Midbrain (tissue), 1 donor: ENCODE measurements at regions not wholly inside any gene's neighbourhood (a gene's known extent, or its start where the extent isn't known, plus 50 kb on each side); places are given as distances from the start of the nearest gene placed in this dataset.
"Not testable (repeated sequence)": the region's sequence is repeated elsewhere in the genome, so short reads cannot be mapped to it uniquely, and the experiment has no call there.

Experiments used
- DNase-seq: peaks from one replicate; lab custom pipeline; 2025; lab: John Stamatoyannopoulos, UW

DNA sequence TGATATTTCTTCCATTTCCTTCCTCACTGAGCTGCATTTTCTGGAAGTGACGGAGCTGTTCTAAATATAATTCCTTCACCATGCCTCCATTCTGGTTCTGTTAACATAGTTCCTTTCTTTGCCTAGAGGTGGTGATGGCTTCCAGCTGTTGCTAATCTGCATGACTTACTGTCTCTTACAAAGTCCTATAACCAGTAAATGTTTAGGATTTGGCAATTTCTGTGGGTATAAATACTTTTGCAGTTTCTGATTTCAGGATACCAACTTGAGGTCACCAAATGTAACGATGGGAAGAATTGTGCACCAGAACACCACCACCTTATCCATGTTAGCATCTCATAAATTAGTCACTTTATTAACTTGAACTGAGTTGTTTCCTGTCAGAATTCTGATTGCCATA, 101.7 kb upstream of the FN1 start:
- DNase-seq: no peak

- DNase-seq: no peak
Observed at GRCh38 chr2:215536510-215536909, 100.6 kb upstream of the FN1 start.

DNA sequence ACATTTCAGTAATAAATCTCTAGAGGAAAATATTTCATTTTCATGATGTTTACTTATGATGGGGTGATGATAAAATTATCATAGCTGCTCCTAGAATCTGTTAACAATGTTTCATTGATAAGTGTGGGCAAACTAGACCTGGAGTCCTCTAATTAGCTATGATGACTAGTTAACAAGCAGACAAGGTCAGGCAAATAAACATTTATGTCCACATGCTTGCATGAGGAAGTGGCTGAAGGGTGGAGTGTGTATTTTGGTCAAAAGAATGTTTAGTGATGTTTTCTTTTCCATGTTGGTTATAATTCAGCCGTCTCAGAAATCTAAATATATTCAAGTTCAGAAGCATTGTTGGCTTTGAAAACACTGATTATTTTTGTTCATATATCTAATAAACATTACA, 99.9 kb upstream of the FN1 start:
- no peak for DNase-seq

GRCh38 chr2:215535125-215535668, 99.3 kb upstream of the FN1 start:
- no peak for DNase-seq

DNA sequence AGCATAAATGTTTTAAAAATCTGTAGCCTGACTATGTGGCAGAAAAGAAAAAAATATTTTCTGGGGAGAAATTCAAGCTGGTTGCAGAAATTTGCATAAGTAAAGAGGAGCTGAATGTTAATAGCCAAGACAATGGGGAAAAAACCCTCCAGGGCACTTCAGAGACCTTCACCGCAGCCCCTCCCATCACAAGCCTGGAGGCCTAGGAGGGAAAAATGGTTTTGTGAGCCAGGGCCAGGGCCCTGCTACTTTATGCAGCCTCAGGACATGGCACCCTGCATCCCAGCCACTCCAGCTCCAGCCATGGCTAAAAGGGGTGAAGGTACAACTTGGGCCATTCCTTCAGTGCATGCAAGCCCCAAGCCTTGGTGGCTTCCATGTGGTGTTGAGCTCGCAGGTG, 97.8 kb upstream of the FN1 start:
- not testable (repeated sequence) for DNase-seq

GRCh38 chr2:215532844-215533243, 97.0 kb upstream of the FN1 start:
- no peak for DNase-seq

GRCh38 chr2:215531284-215531683, 95.4 kb upstream of the FN1 start:
- DNase-seq: no peak

DNA sequence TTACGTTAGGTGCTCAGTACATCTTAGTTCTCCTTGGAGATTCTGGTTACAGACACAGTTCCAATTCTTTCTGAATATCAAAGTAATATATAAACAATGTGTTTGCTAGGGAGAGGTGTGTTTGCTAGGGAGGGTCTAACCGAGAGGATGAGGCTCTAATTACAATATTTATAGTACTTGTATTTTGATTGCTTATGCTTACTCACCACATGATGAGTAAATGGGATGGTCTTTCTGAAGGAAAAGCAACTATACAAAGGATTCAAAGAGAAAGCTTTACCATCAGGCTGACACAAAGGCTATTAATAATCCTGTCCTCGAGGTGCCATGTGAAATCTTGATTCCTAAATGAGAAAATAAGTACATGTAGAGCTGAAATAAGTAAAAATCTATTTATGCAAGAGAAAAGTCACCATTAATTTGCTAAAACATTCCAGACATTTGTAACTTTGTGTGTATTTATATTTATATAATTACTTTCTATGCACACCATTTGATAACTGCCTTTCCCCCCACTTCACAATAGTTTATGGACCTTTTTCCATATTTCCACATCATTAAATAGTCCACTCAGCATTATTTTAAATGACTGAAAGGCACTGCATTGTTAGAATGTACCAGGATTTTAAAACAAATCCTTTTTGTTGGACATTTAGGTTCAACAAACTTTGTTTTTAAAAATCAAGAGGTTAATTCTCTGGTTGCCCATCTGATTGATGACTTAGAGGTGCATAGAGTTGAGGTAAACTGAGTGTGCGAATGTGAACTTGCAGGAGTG, 94.5 kb upstream of the FN1 start:
- no peak for DNase-seq

- no peak for DNase-seq
Observed at GRCh38 chr2:215529271-215529670, 93.4 kb upstream of the FN1 start.

GRCh38 chr2:215528555-215528954, 92.7 kb upstream of the FN1 start:
- no peak for DNase-seq

GRCh38 chr2:215527736-215528135, 91.9 kb upstream of the FN1 start:
- no peak for DNase-seq

- DNase-seq: no peak
Observed at GRCh38 chr2:215526341-215526740, 90.5 kb upstream of the FN1 start.

- DNase-seq: no peak
Observed at GRCh38 chr2:215522237-215522636, 86.4 kb upstream of the FN1 start.

DNA sequence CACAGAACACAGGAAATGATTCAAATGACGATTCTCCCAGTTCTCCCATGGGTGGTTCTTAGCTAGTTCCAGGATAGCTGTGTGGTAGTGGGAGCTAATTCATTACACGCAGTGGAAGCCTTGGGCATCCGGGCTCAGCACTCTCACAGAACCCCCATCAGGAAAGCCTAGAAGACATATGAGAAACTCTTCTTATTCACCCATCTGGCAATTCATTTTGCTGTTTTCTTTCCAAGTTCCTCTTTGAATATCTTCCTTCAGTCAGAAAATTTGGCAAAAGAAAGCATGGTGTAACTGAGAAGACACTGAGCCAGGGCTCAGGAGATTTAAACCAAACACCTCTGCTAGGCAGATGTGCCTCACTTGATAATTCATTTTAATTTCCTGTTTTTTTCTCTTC, 85.2 kb upstream of the FN1 start:
- no peak for DNase-seq

DNA sequence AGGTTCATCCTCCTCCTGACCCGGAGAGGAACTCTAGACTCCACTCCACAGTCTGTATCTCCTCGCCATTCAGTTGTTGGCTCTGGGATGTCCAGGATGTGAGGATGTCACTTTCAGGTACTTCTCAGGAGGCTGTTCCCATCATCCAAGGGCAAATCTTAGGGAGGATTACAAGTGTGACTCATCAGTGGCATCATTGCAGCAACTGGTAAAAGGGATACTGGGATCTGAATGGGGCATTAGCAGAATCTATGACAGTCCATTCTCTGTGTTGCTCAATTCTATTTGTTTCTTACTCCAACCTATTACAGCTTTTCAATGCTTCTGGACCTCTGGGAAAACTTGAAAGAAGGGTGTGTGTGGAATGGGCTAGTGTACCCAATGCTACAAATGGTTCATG, 81.5 kb upstream of the FN1 start:
- no peak for DNase-seq

- DNase-seq: no peak
Observed at GRCh38 chr2:215514516-215514915, 78.6 kb upstream of the FN1 start.

GRCh38 chr2:215511454-215512346, 75.8 kb upstream of the FN1 start:
- DNase-seq: no peak

- no peak for DNase-seq
Observed at GRCh38 chr2:215507836-215508235, 72.0 kb upstream of the FN1 start.

DNA sequence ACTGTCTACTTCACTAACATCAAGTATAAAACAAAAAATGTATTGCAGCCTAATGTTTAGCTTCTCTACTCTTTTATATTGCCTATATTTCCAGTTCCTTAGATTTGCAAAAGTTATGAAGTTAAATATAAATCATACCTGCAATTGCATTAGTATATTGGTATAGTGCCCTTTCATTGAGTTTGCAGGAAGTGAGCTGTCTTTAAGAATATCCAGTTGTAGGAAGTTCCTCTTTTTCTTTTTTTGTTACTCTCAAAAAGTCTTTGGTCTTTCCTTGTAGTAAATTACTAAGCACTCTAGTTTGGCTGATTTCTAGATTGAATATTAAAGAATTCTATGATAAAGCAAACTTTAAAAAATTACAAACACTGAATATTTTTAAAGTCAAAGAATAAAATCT, 71.3 kb upstream of the FN1 start:
- no peak for DNase-seq

DNA sequence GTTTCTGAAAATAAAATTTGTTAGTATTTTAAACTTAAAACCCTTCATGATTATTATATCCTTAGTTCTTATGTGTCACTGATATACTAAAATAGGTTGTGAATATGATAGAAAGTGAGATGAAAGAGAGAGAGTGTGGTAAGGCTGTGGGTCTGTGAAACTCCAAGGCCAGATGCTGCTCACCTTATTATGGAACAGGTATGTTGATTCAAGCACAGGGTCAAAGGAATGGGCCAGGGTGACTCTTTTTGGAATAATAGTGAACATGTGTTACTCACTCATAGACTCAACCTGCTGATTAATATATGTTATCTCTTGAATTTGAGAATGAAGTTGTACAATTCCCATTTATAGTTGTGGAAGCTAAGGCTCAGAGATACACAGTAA, 70.7 kb upstream of the FN1 start:
- DNase-seq: no peak

- DNase-seq: no peak
Observed at GRCh38 chr2:215505044-215505786, 69.3 kb upstream of the FN1 start.

DNA sequence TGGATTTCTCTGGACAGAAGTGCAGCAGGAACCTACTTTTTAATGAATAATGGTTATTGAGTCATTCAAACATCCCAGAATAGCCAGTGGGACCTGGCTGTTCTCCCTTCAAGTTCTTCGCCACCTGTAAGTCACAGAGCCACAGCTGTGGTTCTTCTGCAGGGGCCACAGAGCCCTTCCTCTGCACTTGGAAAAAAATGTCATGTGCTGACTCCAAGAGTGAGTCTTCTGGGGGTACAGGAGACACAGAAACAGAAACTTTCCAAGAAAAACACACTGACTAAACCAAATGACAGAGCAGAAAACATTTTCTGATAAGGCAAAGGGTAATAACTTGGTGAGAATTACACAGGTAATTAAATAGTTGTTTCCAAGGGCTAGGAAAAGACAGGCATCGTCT, 68.7 kb upstream of the FN1 start:
- no peak for DNase-seq
